IMR-90 (cell line): ENCODE measurements at regions not wholly inside any gene's neighbourhood (a gene's known extent, or its start where the extent isn't known, plus 50 kb on each side); places are given as distances from the start of the nearest gene placed in this dataset.
"Not testable (repeated sequence)": the region's sequence is repeated elsewhere in the genome, so short reads cannot be mapped to it uniquely, and the experiment has no call there.

Experiments
- ATAC-seq: fragments of 200-7000 bp; cut with Tn5 transposase; 2 replicates; pipeline ENCODE4 v1.9.1; 2020; ENCODE audit warnings: low read depth, mild to moderate bottlenecking, moderate library complexity
- BruUV-seq: library from RNA; stranded (reverse); fragments of 400-500 nt; replicated peaks from 2 replicates; lab custom pipeline; 2021; lab: Mats Ljungman, UMichigan
- CTCF ChIA-PET: fragments of 300-600 bp; formaldehyde crosslinking; extraction: SDS; loops from one replicate; lab custom pipeline; 2021; ENCODE audit warnings: antibody characterized with exemption; lab: Yijun Ruan, JAX
- POLR2A ChIA-PET: fragments of 300-600 bp; sonication (Branson Sonifier 250); formaldehyde crosslinking; loops from one replicate; lab custom pipeline; 2022; ENCODE audit warnings: antibody characterized with exemption; ENCODE audit not compliant: unreplicated experiment; lab: Charles Lee
- DNase-seq: peaks from one replicate; pipeline ENCODE4 v3.0.0; 2013
- H2AFZ ChIP-seq: replicated peaks from 2 replicates; pipeline ENCODE3; 2013; ENCODE audit warnings: low read length, mild to moderate bottlenecking; ENCODE audit not compliant: poor library complexity
- H2AK5ac ChIP-seq: 2 replicates; pipeline ENCODE4 v1.6.1; 2013; ENCODE audit warnings: low read depth, low read length, inconsistent platforms
- H2AK9ac ChIP-seq: replicated peaks from 2 replicates; pipeline ENCODE3; 2013; ENCODE audit warnings: mild to moderate bottlenecking, low read depth, low read length, moderate library complexity; ENCODE audit not compliant: poor library complexity
- H2BK120ac ChIP-seq: 2 replicates; pipeline ENCODE4 v1.6.1; 2013; ENCODE audit warnings: low read depth, low read length, inconsistent platforms
- H2BK15ac ChIP-seq: 3 replicates; pipeline ENCODE4 v1.6.1; 2013; ENCODE audit warnings: low read depth, low read length, inconsistent platforms
- H2BK20ac ChIP-seq: 2 replicates; pipeline ENCODE4 v1.6.1; 2013; ENCODE audit warnings: low read depth, mild to moderate bottlenecking, inconsistent platforms, low read length, moderate library complexity
- H2BK5ac ChIP-seq: 2 replicates; pipeline ENCODE4 v1.6.1; 2013; ENCODE audit warnings: mild to moderate bottlenecking, low read depth, low read length, inconsistent platforms; ENCODE audit not compliant: poor library complexity, severe bottlenecking
- H3K14ac ChIP-seq: replicated peaks from 2 replicates; pipeline ENCODE4 v1.6.1; 2013; ENCODE audit warnings: low read depth, low read length, inconsistent platforms
- H3K18ac ChIP-seq: 2 replicates; pipeline ENCODE4 v1.6.1; 2013; ENCODE audit warnings: low read depth, low read length, control low read depth
- H3K23ac ChIP-seq: 2 replicates; pipeline ENCODE4 v1.6.1; 2013; ENCODE audit warnings: low read depth, low read length, inconsistent platforms
- H3K27ac ChIP-seq: 2 replicates; pipeline ENCODE4 v1.5.1; 2013; ENCODE audit warnings: mild to moderate bottlenecking, control low read depth, low read length; ENCODE audit not compliant: insufficient read depth
- H3K27me3 ChIP-seq: 2 replicates; pipeline ENCODE4 v1.6.1; 2013; ENCODE audit warnings: low read length; ENCODE audit not compliant: control insufficient read depth, insufficient read depth
- H3K36me3 ChIP-seq: 2 replicates; pipeline ENCODE4 v1.6.1; 2013; ENCODE audit warnings: low read length, mixed read lengths; ENCODE audit not compliant: control insufficient read depth, insufficient read depth
- H3K4ac ChIP-seq: 2 replicates; pipeline ENCODE4 v1.6.1; 2013; ENCODE audit warnings: low read depth, low read length, inconsistent platforms
- H3K4me1 ChIP-seq: 2 replicates; pipeline ENCODE4 v1.6.1; 2013; ENCODE audit warnings: low read length, mixed read lengths; ENCODE audit not compliant: control insufficient read depth, insufficient read depth
- H3K4me2 ChIP-seq: 2 replicates; pipeline ENCODE4 v1.6.1; 2013; ENCODE audit warnings: low read depth, mild to moderate bottlenecking, control low read depth, low read length, moderate library complexity
- H3K4me3 ChIP-seq: 2 replicates; pipeline ENCODE4 v1.5.1; 2013; ENCODE audit warnings: low read depth, mild to moderate bottlenecking, control low read depth, low read length, moderate library complexity; ENCODE audit not compliant: insufficient read depth
- H3K56ac ChIP-seq: 2 replicates; pipeline ENCODE4 v1.6.1; 2013; ENCODE audit warnings: low read length, inconsistent platforms; ENCODE audit not compliant: insufficient read depth; ENCODE audit errors: extremely low read depth
- H3K79me1 ChIP-seq, 2 experiments: 2 replicates each; pipeline ENCODE4 v1.6.1; 2013; ENCODE audit warnings: low read length in 2 of 2, inconsistent platforms in 1 of 2, low read depth in 1 of 2
- H3K9ac ChIP-seq: 2 replicates; pipeline ENCODE4 v1.6.1; 2013; ENCODE audit warnings: low read depth, low read length, control low read depth
- H3K9me1 ChIP-seq: 2 replicates; pipeline ENCODE4 v1.6.1; 2013; ENCODE audit warnings: low read length, inconsistent platforms; ENCODE audit not compliant: insufficient read depth
- H3K9me3 ChIP-seq: 2 replicates; pipeline ENCODE4 v1.6.1; 2013; ENCODE audit warnings: low read length; ENCODE audit not compliant: control insufficient read depth, insufficient read depth
- H4K20me1 ChIP-seq: 2 replicates; pipeline ENCODE4 v1.6.1; 2013; ENCODE audit warnings: low read length, inconsistent platforms; ENCODE audit not compliant: insufficient read depth
- H4K5ac ChIP-seq: 2 replicates; pipeline ENCODE4 v1.6.1; 2013; ENCODE audit warnings: mild to moderate bottlenecking, low read depth, low read length, control low read depth
- H4K8ac ChIP-seq, 2 experiments: 2 replicates each; pipeline ENCODE4 v1.6.1; 2013; ENCODE audit warnings: low read depth in 2 of 2, low read length in 2 of 2, control low read depth in 1 of 2, inconsistent platforms in 1 of 2
- H4K91ac ChIP-seq: 2 replicates; pipeline ENCODE4 v1.6.1; 2013; ENCODE audit warnings: low read depth, low read length, inconsistent platforms; ENCODE audit not compliant: insufficient read depth
- WGBS, 2 experiments: methylation state at CpG; one replicate each; pipeline versions ENCODE4 v1.1.5 to v1.1.7; 2013; ENCODE audit warnings: missing lambda C conversion rate in 2 of 2; ENCODE audit not compliant: insufficient read length in 1 of 2; ENCODE audit errors: extremely low coverage in 2 of 2; 5-methylcytosine and 5-hydroxymethylcytosine counted together
- dilution Hi-C: fragments of 300-500 bp; cut with HindIII; formaldehyde crosslinking; loops from one replicate; pipeline ENCODE4 v1.14.3; 2018; ENCODE audit warnings: low sequenced_read_pairs; ENCODE audit not compliant: unreplicated experiment
- in situ Hi-C: fragments of 300-500 bp; cut with MboI; formaldehyde crosslinking; loops from 3 replicates; pipeline ENCODE4 v1.14.3; 2019; ENCODE audit warnings: low sequenced_read_pairs, inconsistent platforms, mixed read lengths
- intact Hi-C: fragments of 100-400 bp; cut with micrococcal nuclease; formaldehyde crosslinking; loops from 2 replicates; pipeline ENCODE4 v1.10.0; 2022

- H2BK120ac ChIP-seq, H3K79me1 ChIP-seq, H3K23ac ChIP-seq, H2BK5ac ChIP-seq, H3K4me3 ChIP-seq, intact Hi-C loops, H4K5ac ChIP-seq, H2BK20ac ChIP-seq, H4K91ac ChIP-seq, H3K27ac ChIP-seq, H3K27me3 ChIP-seq, H3K14ac ChIP-seq, DNase-seq, H2AFZ ChIP-seq, H2BK15ac ChIP-seq, dilution Hi-C loops, H3K4me2 ChIP-seq, H2AK5ac ChIP-seq, CTCF ChIA-PET, H4K8ac ChIP-seq, H3K9me3 ChIP-seq, H3K4me1 ChIP-seq, H3K18ac ChIP-seq, H3K9me1 ChIP-seq, ATAC-seq, BruUV-seq, in situ Hi-C loops, H2AK9ac ChIP-seq, H4K20me1 ChIP-seq, H3K9ac ChIP-seq, H3K56ac ChIP-seq, H3K36me3 ChIP-seq, H3K4ac ChIP-seq, POLR2A ChIA-PET: not testable (repeated sequence)
- no CpG with 5 or more reads among the region's 2 CpGs for WGBS, 2 experiments
Measured at GRCh38 chrX:7461051-7461450, 313.1 kb upstream of the PUDP start.
